Uterus (tissue), 3 donors: ENCODE measurements at regions not wholly inside any gene's neighbourhood (a gene's known extent, or its start where the extent isn't known, plus 50 kb on each side); places are given as distances from the start of the nearest gene placed in this dataset.

Experiments used
- DNase-seq, 2 donors: peaks; one replicate each; pipeline ENCODE4 v3.0.0-alpha.2; 2019 to 2020
- H3K27ac ChIP-seq, 2 donors: fragments of 200-600 bp; sonication (generic); 1 replicate in 1 of 2; 2 replicates in 1 of 2; pipeline ENCODE4 v1.5.1; 2016 to 2018
- H3K27me3 ChIP-seq, 2 donors: fragments of 200-600 bp; sonication (generic); one replicate each; pipeline ENCODE4 v1.5.1; 2018 to 2019; ENCODE audit warnings: control low read depth in 1 of 2
- H3K36me3 ChIP-seq, 2 donors: fragments of 200-600 bp; sonication (generic); one replicate each; pipeline ENCODE4 v1.5.1; 2019; ENCODE audit warnings: control low read depth in 1 of 2
- H3K4me1 ChIP-seq, 2 donors: fragments of 200-600 bp; sonication (generic); one replicate each; pipeline ENCODE4 v1.5.1; 2018 to 2019; ENCODE audit warnings: control low read depth in 1 of 2
- H3K4me3 ChIP-seq, 2 donors: fragments of 200-600 bp; sonication (generic); 1 replicate in 1 of 2; 2 replicates in 1 of 2; pipeline ENCODE4 v1.5.1; 2018 to 2019; ENCODE audit warnings: mild to moderate bottlenecking in 1 of 2
- H3K9me3 ChIP-seq, 2 donors: fragments of 200-600 bp; sonication (generic); one replicate each; pipeline ENCODE4 v1.5.1; 2019; ENCODE audit warnings: control low read depth in 1 of 2
- POLR2A ChIP-seq, 2 donors: fragments of 450-650 bp; IDR thresholded peaks; one replicate each; pipeline ENCODE4 v1.6.1; 2016; ENCODE audit warnings: antibody characterized with exemption in 2 of 2, mild to moderate bottlenecking in 1 of 2, moderate library complexity in 1 of 2
- intact Hi-C: fragments of 100-400 bp; cut with DNase I; formaldehyde crosslinking; loops from one replicate; pipeline ENCODE4 v1.15.1; 2023; ENCODE audit warnings: low total_unique reads
- TF ChIP-seq, protein P1 (sequence below), 4 experiments: fragments of 200-600 bp in 2 of 4; fragments of 450-650 bp in 2 of 4; sonication (generic) in 2 of 4; IDR thresholded peaks; one replicate each; pipeline ENCODE4 v1.5.1; 2016 to 2019; ENCODE audit warnings: antibody characterized with exemption in 4 of 4, mild to moderate bottlenecking in 2 of 4, moderate library complexity in 1 of 4
- donor health status: DM: yes; HTN: yes; CAD: no.

DNA sequence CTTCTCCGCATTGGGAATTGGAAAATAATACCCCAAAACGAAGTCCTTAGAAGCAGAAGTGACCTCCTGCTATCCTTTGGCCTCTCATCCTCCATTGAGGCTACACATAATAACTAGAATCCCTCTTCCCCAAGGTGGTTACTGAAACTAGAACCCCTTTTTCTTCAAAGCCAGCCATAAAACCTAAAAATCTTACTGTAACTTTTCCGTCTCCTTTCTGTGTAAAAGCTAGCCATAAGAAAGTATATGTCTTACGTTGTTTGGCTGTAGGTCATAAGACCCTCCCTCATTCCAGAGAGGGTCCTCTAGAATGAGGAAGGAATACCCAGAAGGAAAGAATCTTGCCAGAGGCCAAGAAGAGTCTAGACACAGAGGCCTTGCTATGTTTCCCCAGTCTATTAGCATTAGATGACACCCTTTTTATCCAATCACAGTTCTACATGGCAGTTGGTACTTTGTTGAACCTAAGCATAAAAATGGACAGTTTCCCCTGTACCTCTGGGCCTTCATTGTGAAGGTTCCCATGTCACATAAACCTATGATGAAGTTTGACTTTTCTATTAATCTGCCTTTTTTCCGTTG, 133.9 kb upstream of the BTN3A2 start:
- Histone ChIP-seq H3K4me3 (no peak overlapping the region), H3K27me3 (peaks cover 0 to 10% of the 10 kb centered on the region in 2 donors), H3K27ac (no peak overlapping the region), H3K4me1 (no peaks in the 10 kb centered on the region), H3K9me3 (no peaks in the 10 kb centered on the region), H3K36me3 (no peaks in the 10 kb centered on the region)
- DNase-seq = no peak
- intact Hi-C loops = no loop called here
- no peak for TF ChIP-seq POLR2A (IDR thresholded peaks at IDR 0.05)
- TF ChIP-seq, protein P1, sequence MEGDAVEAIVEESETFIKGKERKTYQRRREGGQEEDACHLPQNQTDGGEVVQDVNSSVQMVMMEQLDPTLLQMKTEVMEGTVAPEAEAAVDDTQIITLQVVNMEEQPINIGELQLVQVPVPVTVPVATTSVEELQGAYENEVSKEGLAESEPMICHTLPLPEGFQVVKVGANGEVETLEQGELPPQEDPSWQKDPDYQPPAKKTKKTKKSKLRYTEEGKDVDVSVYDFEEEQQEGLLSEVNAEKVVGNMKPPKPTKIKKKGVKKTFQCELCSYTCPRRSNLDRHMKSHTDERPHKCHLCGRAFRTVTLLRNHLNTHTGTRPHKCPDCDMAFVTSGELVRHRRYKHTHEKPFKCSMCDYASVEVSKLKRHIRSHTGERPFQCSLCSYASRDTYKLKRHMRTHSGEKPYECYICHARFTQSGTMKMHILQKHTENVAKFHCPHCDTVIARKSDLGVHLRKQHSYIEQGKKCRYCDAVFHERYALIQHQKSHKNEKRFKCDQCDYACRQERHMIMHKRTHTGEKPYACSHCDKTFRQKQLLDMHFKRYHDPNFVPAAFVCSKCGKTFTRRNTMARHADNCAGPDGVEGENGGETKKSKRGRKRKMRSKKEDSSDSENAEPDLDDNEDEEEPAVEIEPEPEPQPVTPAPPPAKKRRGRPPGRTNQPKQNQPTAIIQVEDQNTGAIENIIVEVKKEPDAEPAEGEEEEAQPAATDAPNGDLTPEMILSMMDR (IDR thresholded peaks at IDR 0.05) = no peak

DNA sequence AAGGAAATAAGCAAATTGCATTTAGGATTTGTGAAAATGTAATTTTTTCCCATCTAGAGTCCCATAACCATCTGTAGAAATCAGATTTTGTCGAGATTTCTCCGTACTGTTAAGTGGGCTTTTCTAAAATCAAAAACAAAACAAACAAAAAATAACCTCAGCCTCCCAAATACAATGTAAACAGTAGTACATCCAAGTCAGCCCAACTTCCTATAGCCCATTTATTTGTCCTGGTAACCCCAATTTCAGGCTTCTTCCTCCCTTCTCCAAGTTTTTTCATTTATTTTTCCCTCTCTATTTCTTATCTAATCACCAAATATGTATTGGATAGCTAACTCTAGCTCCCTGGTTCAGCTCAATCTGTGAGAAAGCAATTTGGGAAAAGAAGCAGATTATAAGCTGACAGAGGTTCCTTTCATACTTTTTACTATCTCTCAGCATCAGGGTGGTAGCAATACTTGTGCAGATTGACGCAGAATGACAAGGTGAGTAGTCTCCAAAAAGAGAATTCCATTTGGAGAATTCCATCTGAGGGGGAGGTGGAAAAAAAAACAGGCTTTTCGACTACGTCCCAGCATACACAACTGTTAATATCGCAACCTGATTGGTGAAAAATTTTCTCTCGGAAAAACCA, 132.6 kb upstream of the BTN3A2 start:
- no peaks in the 10 kb centered on the region for H3K9me3 ChIP-seq
- H3K27ac ChIP-seq = no peak overlapping the region
- no peaks in the 10 kb centered on the region for H3K36me3 ChIP-seq
- DNase-seq = no peak
- TF ChIP-seq, protein P1 (IDR thresholded peaks at IDR 0.05) = no peak
- TF ChIP-seq POLR2A (IDR thresholded peaks at IDR 0.05) = no peak
- no peak overlapping the region for H3K4me3 ChIP-seq
- peaks cover 0 to 14% of the 10 kb centered on the region in 2 donors for H3K27me3 ChIP-seq
- no peaks in the 10 kb centered on the region for H3K4me1 ChIP-seq
- intact Hi-C loops = no loop called here

DNA sequence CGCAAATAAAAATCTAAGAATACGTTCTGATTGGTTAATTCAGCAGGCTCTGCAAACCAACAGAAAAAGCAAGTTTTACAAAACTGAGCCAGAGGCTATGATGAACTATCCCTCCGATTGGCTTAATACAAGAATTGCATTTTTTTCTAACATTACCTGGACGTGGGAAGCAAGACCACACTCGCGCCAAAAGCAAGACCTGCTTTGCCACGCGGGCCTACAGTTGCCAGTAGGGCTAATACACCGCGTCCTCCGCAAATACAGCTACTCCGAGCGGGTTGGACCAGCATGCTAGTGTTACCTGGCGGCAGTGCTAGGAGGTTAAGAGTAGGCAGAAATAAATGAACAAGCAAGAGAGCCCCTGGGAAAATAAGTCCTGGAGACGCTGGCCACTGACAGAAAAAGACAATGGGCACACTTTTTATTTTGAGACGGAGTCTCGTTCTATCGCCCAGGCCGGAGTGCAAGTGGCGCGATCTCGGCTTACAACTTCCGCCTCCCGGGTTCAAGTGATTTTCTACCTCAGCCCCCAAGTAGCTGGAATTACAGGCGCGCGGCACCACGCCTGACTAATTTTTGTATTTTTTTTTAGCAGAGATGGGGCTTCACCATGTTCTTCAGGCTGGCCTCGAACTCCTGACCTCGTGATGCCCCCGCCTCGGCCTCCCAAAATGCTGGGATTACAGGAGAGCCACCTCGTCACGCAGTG, 131.9 kb upstream of the BTN3A2 start:
- peaks cover 0 to 14% of the 10 kb centered on the region in 2 donors for H3K27me3 ChIP-seq
- peak overlapping the region; percentile 78 to 81 for H3K27ac ChIP-seq
- H3K4me3 ChIP-seq = peak overlapping the region; percentile 41 to 49
- no peaks in the 10 kb centered on the region for H3K36me3 ChIP-seq
- TF ChIP-seq POLR2A (IDR thresholded peaks at IDR 0.05) = no peak
- TF ChIP-seq, protein P1 (IDR thresholded peaks at IDR 0.05) = no peak
- no peak for DNase-seq
- no peaks in the 10 kb centered on the region for H3K9me3 ChIP-seq
- no peaks in the 10 kb centered on the region for H3K4me1 ChIP-seq
- intact Hi-C loops = no loop called here

DNA sequence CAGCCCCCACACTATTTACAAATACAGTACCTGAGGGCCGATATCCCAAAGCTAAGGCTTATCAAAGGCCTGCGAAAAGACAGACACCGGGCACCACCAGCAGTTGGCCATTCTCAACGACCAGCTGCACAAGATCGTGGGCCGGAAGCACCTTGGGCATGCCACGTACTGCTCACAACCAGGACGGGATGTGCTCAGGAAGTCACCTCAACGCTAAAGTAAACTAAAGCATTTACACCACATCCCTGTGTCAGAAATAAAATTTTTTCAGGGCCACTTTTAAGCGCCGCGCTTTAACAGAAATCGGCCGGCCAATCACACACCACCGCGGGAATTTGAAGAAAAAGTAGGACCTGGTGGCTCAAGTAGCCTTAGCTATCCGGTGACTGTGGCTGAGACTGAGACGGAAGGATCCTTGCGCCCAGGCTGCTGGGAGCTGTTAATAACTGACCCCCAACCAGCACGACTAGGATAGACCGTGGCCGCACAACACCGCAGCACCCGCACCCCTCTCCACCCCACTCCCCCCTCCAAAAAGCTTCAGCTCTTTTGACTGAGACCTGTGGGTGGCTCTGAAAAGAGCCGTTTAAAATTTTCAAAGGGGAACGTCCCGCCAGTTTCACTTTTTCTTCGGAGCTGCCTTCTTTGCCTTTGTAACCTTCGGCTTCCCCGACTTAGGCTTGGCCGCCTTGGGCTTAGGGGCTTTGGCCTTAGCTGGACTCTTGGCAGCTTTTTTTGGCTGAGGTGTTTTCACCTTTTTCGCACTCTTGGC, 131.2 kb upstream of the BTN3A2 start:
- peak overlapping the region; percentile 78 to 81 for H3K27ac ChIP-seq
- no peaks in the 10 kb centered on the region for H3K9me3 ChIP-seq
- intact Hi-C loops = no loop called here
- TF ChIP-seq, protein P1 (IDR thresholded peaks at IDR 0.05) = no peak
- TF ChIP-seq POLR2A (IDR thresholded peaks at IDR 0.05) = peak in 1 of 2 donors; percentile 11
- peak in 1 of 2 donors; percentile 54 for DNase-seq
- H3K36me3 ChIP-seq = no peaks in the 10 kb centered on the region
- peak overlapping the region; percentile 41 to 49 for H3K4me3 ChIP-seq
- H3K27me3 ChIP-seq = peaks cover 0 to 14% of the 10 kb centered on the region in 2 donors
- H3K4me1 ChIP-seq = no peaks in the 10 kb centered on the region
